Epithelial cell of esophagus (primary cell): ENCODE measurements at regions not wholly inside any gene's neighbourhood (a gene's known extent, or its start where the extent isn't known, plus 50 kb on each side); places are given as distances from the start of the nearest gene placed in this dataset.

Experiments
- DNase-seq: peaks from one replicate; pipeline ENCODE4 v3.0.0; 2010; ENCODE audit warnings: low read depth
- H3K4me3 ChIP-seq: 2 replicates; pipeline ENCODE4 v1.5.1; 2011; ENCODE audit warnings: mild to moderate bottlenecking, low read length, control low read depth
- TF ChIP-seq, protein P1 (sequence below): IDR thresholded peaks from 2 replicates; pipeline ENCODE4 v1.5.1; 2011; ENCODE audit warnings: low read depth, mild to moderate bottlenecking, low read length, control low read depth, inconsistent platforms; ENCODE audit not compliant: insufficient read depth; ENCODE audit errors: missing control alignments

DNA sequence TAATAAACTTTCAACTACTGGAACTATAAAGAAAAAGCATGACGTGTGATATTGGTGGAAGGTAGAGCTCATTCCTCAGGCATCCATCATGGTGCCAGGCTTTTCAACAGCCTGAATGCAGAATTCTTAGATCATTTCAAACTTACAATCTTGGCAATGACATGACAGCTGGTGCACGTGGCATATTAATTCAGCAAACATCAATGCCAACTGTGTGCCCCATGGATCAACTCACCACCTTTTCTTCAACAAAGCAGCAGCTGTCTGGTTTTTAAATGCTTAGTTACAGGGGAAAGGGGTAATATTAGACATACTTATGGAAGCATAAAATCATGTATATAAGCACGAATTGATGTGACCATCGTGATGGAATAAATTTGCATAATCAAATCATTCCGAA is 56.0 kb upstream of the OR13F1 start:
- TF ChIP-seq, protein P1, sequence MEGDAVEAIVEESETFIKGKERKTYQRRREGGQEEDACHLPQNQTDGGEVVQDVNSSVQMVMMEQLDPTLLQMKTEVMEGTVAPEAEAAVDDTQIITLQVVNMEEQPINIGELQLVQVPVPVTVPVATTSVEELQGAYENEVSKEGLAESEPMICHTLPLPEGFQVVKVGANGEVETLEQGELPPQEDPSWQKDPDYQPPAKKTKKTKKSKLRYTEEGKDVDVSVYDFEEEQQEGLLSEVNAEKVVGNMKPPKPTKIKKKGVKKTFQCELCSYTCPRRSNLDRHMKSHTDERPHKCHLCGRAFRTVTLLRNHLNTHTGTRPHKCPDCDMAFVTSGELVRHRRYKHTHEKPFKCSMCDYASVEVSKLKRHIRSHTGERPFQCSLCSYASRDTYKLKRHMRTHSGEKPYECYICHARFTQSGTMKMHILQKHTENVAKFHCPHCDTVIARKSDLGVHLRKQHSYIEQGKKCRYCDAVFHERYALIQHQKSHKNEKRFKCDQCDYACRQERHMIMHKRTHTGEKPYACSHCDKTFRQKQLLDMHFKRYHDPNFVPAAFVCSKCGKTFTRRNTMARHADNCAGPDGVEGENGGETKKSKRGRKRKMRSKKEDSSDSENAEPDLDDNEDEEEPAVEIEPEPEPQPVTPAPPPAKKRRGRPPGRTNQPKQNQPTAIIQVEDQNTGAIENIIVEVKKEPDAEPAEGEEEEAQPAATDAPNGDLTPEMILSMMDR, result no peak

More for the DNA sequence above, 56.0 kb upstream of the OR13F1 start:
- DNase-seq, result no peak
- no peak overlapping the region for H3K4me3 ChIP-seq
